Mesenchymal stem cell (in vitro differentiated cells and primary cell): ENCODE measurements at regions not wholly inside any gene's neighbourhood (a gene's known extent, or its start where the extent isn't known, plus 50 kb on each side); places are given as distances from the start of the nearest gene placed in this dataset.

Source experiments
- DNase-seq: peaks from one replicate; pipeline ENCODE4 v3.0.0-alpha.2; 2013
- H2AFZ ChIP-seq: one replicate; pipeline ENCODE4 v1.6.1; 2013; ENCODE audit warnings: low read depth, mild to moderate bottlenecking, control low read depth, inconsistent platforms, low read length, moderate library complexity
- H2AK5ac ChIP-seq: 2 replicates; pipeline ENCODE4 v1.6.1; 2013; ENCODE audit warnings: low read length, moderate library complexity, mild to moderate bottlenecking, inconsistent platforms; ENCODE audit not compliant: severe bottlenecking
- H2BK120ac ChIP-seq: one replicate; pipeline ENCODE4 v1.6.1; 2013; ENCODE audit warnings: low read depth, mild to moderate bottlenecking, inconsistent platforms, low read length, moderate library complexity
- H2BK12ac ChIP-seq, 2 experiments: one replicate each; pipeline ENCODE4 v1.6.1; 2013; ENCODE audit warnings: inconsistent platforms in 2 of 2, low read length in 2 of 2, mild to moderate bottlenecking in 2 of 2, moderate library complexity in 2 of 2, control low read depth in 1 of 2
- H2BK15ac ChIP-seq: one replicate; pipeline ENCODE4 v1.6.1; 2013; ENCODE audit warnings: mild to moderate bottlenecking, low read depth, inconsistent platforms; ENCODE audit not compliant: poor library complexity, severe bottlenecking
- H2BK5ac ChIP-seq: 2 replicates; pipeline ENCODE4 v1.6.1; 2013; ENCODE audit warnings: low read depth, mild to moderate bottlenecking, low read length, control low read depth, inconsistent platforms; ENCODE audit not compliant: poor library complexity, severe bottlenecking
- H3K14ac ChIP-seq, 2 experiments: one replicate each; pipeline ENCODE4 v1.6.1; 2013; ENCODE audit warnings: inconsistent platforms in 2 of 2, low read length in 2 of 2, control low read depth in 1 of 2, mild to moderate bottlenecking in 1 of 2, moderate library complexity in 1 of 2
- H3K18ac ChIP-seq, 2 experiments: one replicate each; pipeline ENCODE4 v1.6.1; 2013; ENCODE audit warnings: inconsistent platforms in 2 of 2, low read length in 2 of 2, control low read depth in 1 of 2, low read depth in 1 of 2, mild to moderate bottlenecking in 1 of 2
- H3K23ac ChIP-seq, 2 experiments: one replicate each; pipeline ENCODE4 v1.6.1; 2013; ENCODE audit warnings: inconsistent platforms in 2 of 2, low read length in 2 of 2, mild to moderate bottlenecking in 2 of 2, moderate library complexity in 2 of 2, control low read depth in 1 of 2
- H3K27ac ChIP-seq: 2 replicates; pipeline ENCODE4 v1.5.1; 2013; ENCODE audit warnings: mild to moderate bottlenecking, moderate library complexity, low read length, control low read depth, inconsistent platforms; ENCODE audit not compliant: poor library complexity, severe bottlenecking
- H3K27me3 ChIP-seq, 2 experiments: 2 replicates each; pipeline versions ENCODE4 v1.6.1 to v1.7.0; 2013; ENCODE audit warnings: low read length in 2 of 2, mild to moderate bottlenecking in 2 of 2, moderate library complexity in 2 of 2, control low read depth in 1 of 2, inconsistent platforms in 1 of 2; ENCODE audit not compliant: control insufficient read depth in 1 of 2, insufficient read depth in 1 of 2
- H3K36me3 ChIP-seq, 2 experiments: 2 replicates each; pipeline versions ENCODE4 v1.6.1 to v1.7.0; 2013; ENCODE audit warnings: low read length in 2 of 2, control low read depth in 1 of 2, inconsistent platforms in 1 of 2, low read depth in 1 of 2, mild to moderate bottlenecking in 1 of 2; ENCODE audit not compliant: insufficient read depth in 2 of 2, control insufficient read depth in 1 of 2
- H3K4ac ChIP-seq, 2 experiments: one replicate each; pipeline ENCODE4 v1.6.1; 2013; ENCODE audit warnings: inconsistent platforms in 2 of 2, low read length in 2 of 2, mild to moderate bottlenecking in 2 of 2, moderate library complexity in 2 of 2, control low read depth in 1 of 2, low read depth in 1 of 2
- H3K4me1 ChIP-seq: 2 replicates; pipeline ENCODE4 v1.6.1; 2013; ENCODE audit warnings: low read depth, low read length, control low read depth; ENCODE audit not compliant: control insufficient read depth, insufficient read depth
- H3K4me2 ChIP-seq: 2 replicates; pipeline ENCODE4 v1.6.1; 2013; ENCODE audit warnings: low read length, mild to moderate bottlenecking, inconsistent platforms; ENCODE audit not compliant: poor library complexity, severe bottlenecking
- H3K4me3 ChIP-seq, 2 experiments: 2 replicates each; pipeline versions ENCODE4 v1.5.1 to v1.7.0; 2013; ENCODE audit warnings: low read length in 2 of 2, mild to moderate bottlenecking in 2 of 2, control low read depth in 1 of 2, low read depth in 1 of 2; ENCODE audit not compliant: insufficient read depth in 1 of 2
- H3K79me1 ChIP-seq: replicated peaks from 2 replicates; pipeline ENCODE4 v1.6.1; 2013; ENCODE audit warnings: mild to moderate bottlenecking, control low read depth, low read length, inconsistent platforms; ENCODE audit not compliant: poor library complexity, severe bottlenecking
- H3K9ac ChIP-seq: 2 replicates; pipeline ENCODE4 v1.7.0; 2013; ENCODE audit warnings: mild to moderate bottlenecking, low read length, moderate library complexity
- H3K9me3 ChIP-seq: 2 replicates; pipeline ENCODE4 v1.7.0; 2013; ENCODE audit warnings: mild to moderate bottlenecking, low read length; ENCODE audit not compliant: control insufficient read depth
- H4K8ac ChIP-seq: one replicate; pipeline ENCODE4 v1.6.1; 2013; ENCODE audit warnings: inconsistent platforms, mild to moderate bottlenecking, low read length, moderate library complexity
- H4K91ac ChIP-seq: one replicate; pipeline ENCODE4 v1.6.1; 2013; ENCODE audit warnings: mild to moderate bottlenecking, low read length, inconsistent platforms
- WGBS: methylation state at CpG from one replicate; pipeline ENCODE4 v1.1.7; 2013; ENCODE audit warnings: mixed read lengths; 5-methylcytosine and 5-hydroxymethylcytosine counted together

DNA sequence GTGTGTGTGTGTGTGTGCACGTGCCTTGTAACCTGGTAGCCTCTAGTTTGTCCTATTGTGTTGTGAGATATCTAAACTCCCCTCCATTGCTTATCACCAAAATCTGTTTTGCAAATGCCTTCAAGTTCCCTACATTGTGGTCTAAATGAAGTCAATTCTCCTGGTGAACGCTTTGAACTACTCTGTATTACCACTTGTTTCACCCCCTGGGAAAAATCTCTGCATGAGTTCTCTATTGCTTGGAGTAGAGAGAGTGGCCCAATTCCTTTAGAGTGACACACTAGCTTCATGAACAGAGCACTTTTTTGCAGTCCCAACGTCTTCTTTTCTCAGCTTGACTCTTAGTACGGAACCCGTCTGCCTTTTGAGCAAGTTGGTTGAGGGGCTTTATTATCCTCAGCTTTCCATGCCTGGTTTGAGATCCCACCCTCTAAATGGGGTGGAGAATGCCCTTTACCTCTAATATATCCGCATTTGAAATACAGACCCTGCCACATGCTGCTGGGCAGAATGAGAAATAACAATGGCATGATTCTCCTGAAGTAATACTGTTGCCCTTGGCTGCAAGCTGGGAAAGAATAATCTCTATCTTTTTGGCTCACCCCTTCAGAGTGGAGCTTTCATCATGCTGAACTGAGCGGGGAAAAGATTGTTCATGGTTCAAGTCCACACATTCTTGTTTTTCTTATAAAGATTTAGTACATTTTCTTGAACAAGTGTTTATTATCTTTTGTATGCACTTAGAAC is 2545.3 kb downstream of the PCDH9 start:
- Histone ChIP-seq H2BK120ac (no peak overlapping the region), H3K23ac (no peak overlapping the region), H3K27me3 (no peaks in the 10 kb centered on the region), H3K27ac (no peak overlapping the region), H3K9ac (no peak overlapping the region), H3K4me3 (no peak overlapping the region), H2AFZ (no peak overlapping the region), H4K91ac (no peak overlapping the region), H2BK5ac (no peak overlapping the region), H3K4me2 (no peak overlapping the region), H3K18ac (peak overlapping the region in 1 of 2 experiments; percentile 8), H3K14ac (no peak overlapping the region), H3K9me3 (peaks cover 6% of the 10 kb centered on the region), H2AK5ac (no peak overlapping the region), H3K4me1 (no peaks in the 10 kb centered on the region), H3K4ac (no peak overlapping the region), H2BK15ac (no peak overlapping the region), H3K36me3 (no peaks in the 10 kb centered on the region), H4K8ac (no peak overlapping the region), H2BK12ac (no peak overlapping the region), H3K79me1 (no peaks in the 10 kb centered on the region)
- no peak for DNase-seq
- WGBS, result 47% methylated on average over 2 of the region's 7 CpGs

DNA sequence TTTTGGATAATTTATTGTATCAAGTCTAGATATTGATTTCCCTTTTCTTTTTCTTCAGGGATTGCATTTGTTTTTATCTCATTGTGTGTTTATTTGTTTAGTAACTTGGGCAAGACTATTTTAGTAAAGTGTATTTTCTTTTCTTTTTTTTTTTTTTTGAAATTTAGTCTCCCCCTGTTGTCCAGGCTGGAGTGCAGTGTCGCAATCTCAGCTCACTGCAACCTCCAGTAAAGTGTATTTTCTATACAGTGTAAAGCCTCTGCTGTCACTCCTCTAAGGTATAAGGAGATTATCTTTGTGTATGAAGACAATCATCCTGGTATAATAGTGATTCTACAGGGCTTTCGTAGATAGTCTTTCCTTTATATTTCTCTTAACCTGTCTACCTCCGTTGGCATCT is 2546.0 kb downstream of the PCDH9 start:
- Histone ChIP-seq H3K4ac (no peak overlapping the region), H3K14ac (no peak overlapping the region), H2BK15ac (no peak overlapping the region), H3K4me1 (no peaks in the 10 kb centered on the region), H2BK12ac (no peak overlapping the region), H3K9me3 (peaks cover 6% of the 10 kb centered on the region), H3K4me2 (no peak overlapping the region), H3K9ac (no peak overlapping the region), H3K36me3 (no peaks in the 10 kb centered on the region), H2AK5ac (no peak overlapping the region), H2BK120ac (no peak overlapping the region), H2BK5ac (no peak overlapping the region), H3K27me3 (no peaks in the 10 kb centered on the region), H3K27ac (no peak overlapping the region), H2AFZ (no peak overlapping the region), H3K23ac (no peak overlapping the region), H4K8ac (no peak overlapping the region), H3K79me1 (no peaks in the 10 kb centered on the region), H3K4me3 (no peak overlapping the region), H4K91ac (no peak overlapping the region), H3K18ac (no peak overlapping the region)
- WGBS, result 67% methylated on average over 2 of the region's 3 CpGs
- DNase-seq, result no peak

DNA sequence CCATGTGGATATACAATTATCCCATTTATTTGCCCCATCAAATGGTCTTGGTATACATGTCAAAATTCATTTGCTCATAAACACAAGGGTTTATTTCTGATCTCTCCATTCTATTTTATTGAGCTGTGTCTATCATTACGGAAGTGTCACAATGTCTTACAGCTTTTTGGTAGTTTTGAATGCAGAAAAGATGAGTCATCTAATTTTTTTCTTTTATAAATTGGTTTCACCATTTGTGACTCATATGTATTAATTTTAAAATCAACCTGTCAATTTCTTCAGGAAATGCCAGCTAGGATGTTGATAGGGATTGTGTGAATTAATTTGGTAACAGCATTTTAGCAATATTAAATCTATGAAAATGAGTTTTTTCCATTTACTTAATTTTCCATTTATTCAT is 2549.4 kb downstream of the PCDH9 start:
- Histone ChIP-seq H3K79me1 (no peaks in the 10 kb centered on the region), H4K8ac (no peak overlapping the region), H3K9me3 (peaks cover 6% of the 10 kb centered on the region), H3K4me1 (no peaks in the 10 kb centered on the region), H3K4ac (no peak overlapping the region), H2AK5ac (no peak overlapping the region), H2BK15ac (no peak overlapping the region), H3K18ac (no peak overlapping the region), H3K36me3 (no peaks in the 10 kb centered on the region), H3K9ac (no peak overlapping the region), H3K4me3 (no peak overlapping the region), H2AFZ (no peak overlapping the region), H4K91ac (no peak overlapping the region), H2BK120ac (no peak overlapping the region), H2BK12ac (no peak overlapping the region), H3K27ac (no peak overlapping the region), H3K4me2 (no peak overlapping the region), H3K23ac (no peak overlapping the region), H3K27me3 (no peaks in the 10 kb centered on the region), H2BK5ac (no peak overlapping the region), H3K14ac (no peak overlapping the region)
- no CpG with 5 or more reads among the region's 1 CpG for WGBS
- DNase-seq, result no peak

GRCh38 chr13:64675255-64675892 is 2554.8 kb downstream of the PCDH9 start:
- no peak overlapping the region for H3K4ac ChIP-seq
- H3K4me1 ChIP-seq, result no peaks in the 10 kb centered on the region
- no peak overlapping the region for H2BK15ac ChIP-seq
- no peak overlapping the region for H4K8ac ChIP-seq
- no peak overlapping the region for H2BK120ac ChIP-seq
- H3K36me3 ChIP-seq, result no peaks in the 10 kb centered on the region
- H2BK12ac ChIP-seq, result no peak overlapping the region
- H3K79me1 ChIP-seq, result no peaks in the 10 kb centered on the region
- H3K18ac ChIP-seq, result peak overlapping the region in 1 of 2 experiments; percentile 21
- H2AFZ ChIP-seq, result no peak overlapping the region
- 31% methylated on average over 5 of the region's 6 CpGs for whole genome bisulfite sequencing
- H3K4me2 ChIP-seq, result peak overlapping the region; percentile 7
- peak; percentile 72 for DNase-seq
- no peak overlapping the region for H3K14ac ChIP-seq
- no peak overlapping the region for H2BK5ac ChIP-seq
- H3K9me3 ChIP-seq, result no peaks in the 10 kb centered on the region
- no peaks in the 10 kb centered on the region for H3K27me3 ChIP-seq
- no peak overlapping the region for H3K23ac ChIP-seq
- no peak overlapping the region for H4K91ac ChIP-seq
- H3K4me3 ChIP-seq, result no peak overlapping the region
- no peak overlapping the region for H3K9ac ChIP-seq
- H3K27ac ChIP-seq, result peak overlapping the region; percentile 77
- H2AK5ac ChIP-seq, result no peak overlapping the region
